Right lobe of liver (tissue), 4 donors: ENCODE measurements at regions not wholly inside any gene's neighbourhood (a gene's known extent, or its start where the extent isn't known, plus 50 kb on each side); places are given as distances from the start of the nearest gene placed in this dataset.

ENCODE experiments used
- CTCF ChIP-seq, 4 donors: fragments of 200-600 bp in 3 of 4; fragments of 450-650 bp in 1 of 4; IDR thresholded peaks; one replicate each; pipeline versions ENCODE4 v1.5.1 to v1.8.0; 2016 to 2022; ENCODE audit warnings: antibody characterized with exemption in 4 of 4, mild to moderate bottlenecking in 2 of 4
- POLR2A ChIP-seq: fragments of 450-650 bp; IDR thresholded peaks from one replicate; pipeline ENCODE4 v1.6.1; 2017; ENCODE audit warnings: antibody characterized with exemption, mild to moderate bottlenecking
- donor health status: DM: no; HTN: no; CAD: no.
- donor health status: DM: no; HTN: no; CAD: no.
- donor health status: DM: no; HTN: yes; CAD: no.

GRCh38 chr6:9138936-9139335, 703.6 kb upstream of the SLC35B3 start:
- TF ChIP-seq CTCF (IDR thresholded peaks at IDR 0.05): no peak
- no peak for TF ChIP-seq POLR2A
